K562 (cell line): ENCODE measurements at regions not wholly inside any gene's neighbourhood (a gene's known extent, or its start where the extent isn't known, plus 50 kb on each side); places are given as distances from the start of the nearest gene placed in this dataset.

Experiments
- ATAC-seq: fragments of 200-7000 bp; cut with Tn5 transposase; 3 replicates; pipeline ENCODE4 v1.9.1; 2020; ENCODE audit warnings: moderate library complexity
- BruUV-seq: library from RNA; stranded (reverse); fragments of 400-500 nt; replicated peaks from 2 replicates; lab custom pipeline; 2021; lab: Mats Ljungman, UMichigan
- CTCF ChIA-PET: fragments of 300-600 bp; formaldehyde crosslinking; extraction: SDS; loops from one replicate; lab custom pipeline; 2021; ENCODE audit warnings: low intra/inter-chr PET ratio; lab: Yijun Ruan, JAX
- POLR2A ChIA-PET: fragments of 300-600, 350-650 bp; sonication (Branson Sonifier 250); formaldehyde crosslinking; extraction: SDS; loops from one replicate; lab custom pipeline; 2021; ENCODE audit warnings: antibody characterized with exemption, inconsistent platforms; lab: Yijun Ruan, JAX
- DNase-seq, 4 experiments: peaks; one replicate each; pipeline versions ENCODE4 v3.0.0 to v3.0.0-alpha.2; 2011 to 2018; ENCODE audit warnings: low spot score in 3 of 4, mixed read lengths in 3 of 4; ENCODE audit errors: extremely low read depth in 1 of 4
- FAIRE-seq: peaks from 2 replicates; lab custom pipeline; 2011; peaks lifted over from hg19 to GRCh38; lab: Jason Lieb, UNC
- H2AFZ ChIP-seq: 2 replicates; pipeline ENCODE4 v1.6.0; 2011; ENCODE audit warnings: low read depth, low read length, control low read depth, inconsistent platforms
- H3K27ac ChIP-seq: fragments of 200-600 bp; 3 replicates; pipeline ENCODE4 v1.8.0; 2011; ENCODE audit warnings: low read depth, mild to moderate bottlenecking, control low read depth, inconsistent platforms, low read length, moderate library complexity, mixed read lengths; ENCODE audit errors: extremely low read depth
- H3K27me3 ChIP-seq, 2 experiments: fragments of 300-600 bp in 1 of 2; 2 replicates in 1 of 2; 3 replicates in 1 of 2; pipeline versions ENCODE4 v1.6.0 to v1.8.0; 2011; ENCODE audit warnings: inconsistent platforms in 2 of 2, low read length in 2 of 2, mild to moderate bottlenecking in 1 of 2, mixed read lengths in 1 of 2, moderate library complexity in 1 of 2; ENCODE audit not compliant: control insufficient read depth in 2 of 2, insufficient read depth in 2 of 2
- H3K36me3 ChIP-seq: fragments of 300-600 bp; 3 replicates; pipeline ENCODE4 v1.8.0; 2011; ENCODE audit warnings: mild to moderate bottlenecking, low read length, inconsistent platforms; ENCODE audit not compliant: control insufficient read depth, insufficient read depth
- H3K4me1 ChIP-seq, 2 experiments: fragments of 200-600 bp in 1 of 2; replicated peaks in 1 of 2; 2 replicates in 1 of 2; 3 replicates in 1 of 2; pipeline versions ENCODE4 v1.5.1 to v1.8.0; 2011; ENCODE audit warnings: inconsistent platforms in 2 of 2, low read length in 2 of 2, mild to moderate bottlenecking in 1 of 2, mixed read lengths in 1 of 2, moderate library complexity in 1 of 2; ENCODE audit not compliant: control insufficient read depth in 2 of 2, insufficient read depth in 2 of 2
- H3K4me2 ChIP-seq: 2 replicates; pipeline ENCODE4 v1.6.1; 2011; ENCODE audit warnings: low read length, control low read depth, inconsistent platforms, mixed read lengths; ENCODE audit not compliant: insufficient read depth
- H3K4me3 ChIP-seq: fragments of 200-600 bp; sonication (generic), shearing (Covaris generic); 2 replicates; pipeline ENCODE4 v1.5.1; 2016; ENCODE audit warnings: control low read depth, inconsistent platforms
- H3K79me2 ChIP-seq: fragments of 200-600 bp; 3 replicates; pipeline ENCODE4 v1.8.0; 2011; ENCODE audit warnings: low read length, inconsistent platforms; ENCODE audit not compliant: control insufficient read depth, insufficient read depth
- H3K9ac ChIP-seq, 2 experiments: 2 replicates each; pipeline versions ENCODE4 v1.6.0 to v1.6.1; 2011; ENCODE audit warnings: low read depth in 2 of 2, low read length in 2 of 2, control low read depth in 1 of 2, inconsistent platforms in 1 of 2, mild to moderate bottlenecking in 1 of 2, mixed read lengths in 1 of 2; ENCODE audit not compliant: insufficient read depth in 1 of 2
- H3K9me1 ChIP-seq: one replicate; pipeline ENCODE4 v1.6.0; 2011; ENCODE audit warnings: inconsistent platforms, mild to moderate bottlenecking, low read length, moderate library complexity; ENCODE audit not compliant: control insufficient read depth, insufficient read depth
- H3K9me3 ChIP-seq: replicated peaks from 2 replicates; pipeline ENCODE4 v1.5.1; 2011; ENCODE audit warnings: low read depth, low read length, inconsistent platforms; ENCODE audit not compliant: control insufficient read depth, insufficient read depth
- H4K20me1 ChIP-seq: replicated peaks from 2 replicates; pipeline ENCODE4 v1.6.1; 2011; ENCODE audit warnings: low read length, inconsistent platforms, mixed read lengths; ENCODE audit not compliant: control insufficient read depth, insufficient read depth
- ARNT ChIP-seq, 2 experiments: fragments of 450-650 bp; IDR thresholded peaks; 2 replicates each; pipeline ENCODE4 v1.6.1; 2016; ENCODE audit warnings: mild to moderate bottlenecking in 1 of 2
- CBFA2T2 ChIP-seq: fragments of 450-650 bp; conservative IDR thresholded peaks from 2 replicates; pipeline ENCODE4 v1.6.1; 2017; ENCODE audit warnings: mild to moderate bottlenecking
- CREM ChIP-seq: IDR thresholded peaks from 2 replicates; pipeline ENCODE4 v1.6.1; 2014; ENCODE audit warnings: antibody characterized with exemption, low read depth
- CXXC5 ChIP-seq: fragments of 250-450 bp; sonication (Bioruptor Pico); IDR thresholded peaks from 2 replicates; pipeline ENCODE4 v1.8.0; 2022; ENCODE audit warnings: inconsistent platforms, mild to moderate bottlenecking, moderate library complexity
- DPF2 ChIP-seq: fragments of 450-650 bp; IDR thresholded peaks from 2 replicates; pipeline ENCODE4 v1.6.1; 2016
- ETS1 ChIP-seq: conservative IDR thresholded peaks from 2 replicates; pipeline ENCODE4 v1.6.1; 2011; ENCODE audit warnings: low read depth, mild to moderate bottlenecking, low read length; ENCODE audit not compliant: control insufficient read depth
- FUS ChIP-seq: fragments of 200-400 bp; formaldehyde crosslinking; optimal IDR thresholded peaks from 2 replicates; pipeline ENCODE3; 2017; ENCODE audit warnings: low read depth, low read length
- HNRNPH1 ChIP-seq: fragments of 200-400 bp; formaldehyde crosslinking; optimal IDR thresholded peaks from 2 replicates; pipeline ENCODE3; 2017; ENCODE audit warnings: low read depth, mild to moderate bottlenecking, low read length, moderate library complexity
- MCM5 ChIP-seq: fragments of 450-650 bp; IDR thresholded peaks from 2 replicates; pipeline ENCODE4 v1.6.1; 2016; ENCODE audit warnings: low read depth
- MEIS2 ChIP-seq: fragments of 450-650 bp; IDR thresholded peaks from 2 replicates; pipeline ENCODE4 v1.6.1; 2014; ENCODE audit warnings: mild to moderate bottlenecking; ENCODE audit not compliant: partially characterized antibody
- NFRKB ChIP-seq: fragments of 450-650 bp; IDR thresholded peaks from 2 replicates; pipeline ENCODE4 v1.6.1; 2016; ENCODE audit warnings: low read depth
- NFYB ChIP-seq: IDR thresholded peaks from 2 replicates; pipeline ENCODE4 v1.6.1; 2011; ENCODE audit warnings: mild to moderate bottlenecking, moderate library complexity; ENCODE audit not compliant: insufficient read length; ENCODE audit errors: extremely low read depth
- PHF8 ChIP-seq: fragments of 200-600 bp; sonication (generic); IDR thresholded peaks from 2 replicates; pipeline ENCODE4 v1.6.1; 2012; ENCODE audit warnings: mixed run types, mild to moderate bottlenecking, inconsistent platforms, low read length, moderate library complexity, borderline replicate concordance
- TAF15 ChIP-seq: fragments of 200-400 bp; formaldehyde crosslinking; IDR thresholded peaks from 2 replicates; pipeline ENCODE4 v1.6.1; 2017; ENCODE audit warnings: mild to moderate bottlenecking, low read depth, low read length, moderate library complexity
- ZBTB11 ChIP-seq, 3 experiments: fragments of 200-800 bp in 1 of 3; fragments of 250-450 bp in 1 of 3; fragments of 450-650 bp in 1 of 3; sonication (Bioruptor Pico) in 1 of 3; sonication (Bioruptor generic) in 1 of 3; formaldehyde crosslinking in 1 of 3; IDR thresholded peaks; 2 replicates each; pipeline versions ENCODE4 v1.6.1 to v1.8.0; 2016 to 2022; ENCODE audit warnings: mild to moderate bottlenecking in 2 of 3, missing genetic modification characterization in 2 of 3, missing compliant biosample characterization in 1 of 3, moderate library complexity in 1 of 3
- ZNF584 ChIP-seq: fragments of 200-800 bp; sonication (Bioruptor generic); IDR thresholded peaks from 2 replicates; pipeline ENCODE4 v1.6.1; 2016; ENCODE audit warnings: low read depth, mild to moderate bottlenecking, missing genetic modification characterization, missing compliant biosample characterization
- ZNF668 ChIP-seq: fragments of 250-450 bp; sonication (Bioruptor Pico); IDR thresholded peaks from 2 replicates; pipeline ENCODE4 v1.8.0; 2022; ENCODE audit warnings: mild to moderate bottlenecking, inconsistent platforms
- WGBS: fragments of 100-300 bp; shearing (Covaris generic); methylation state at CpG from one replicate; pipeline ENCODE4 v1.1.6; 2016; ENCODE audit warnings: low coverage, mixed read lengths; ENCODE audit not compliant: insufficient coverage; ENCODE audit errors: missing lambda C conversion rate; 5-methylcytosine and 5-hydroxymethylcytosine counted together
- in situ Hi-C: fragments of 300-500 bp; cut with MboI; formaldehyde crosslinking; loops from 4 replicates; pipeline ENCODE4 v1.15.0; 2018; ENCODE audit warnings: inconsistent platforms, mixed read lengths
- intact Hi-C: fragments of 100-400 bp; cut with micrococcal nuclease; formaldehyde crosslinking; loops from 2 replicates; pipeline ENCODE4 v1.14.2; 2022

GRCh38 chr7:130913639-130914553 is 179.9 kb upstream of the KLF14 start:
- H4K20me1 ChIP-seq = no peaks in the 10 kb centered on the region
- H3K27ac ChIP-seq = peak overlapping the region; percentile 76; the same call in 1 of the 3 replicates
- H3K4me3 ChIP-seq = no peak overlapping the region; the same call in 1 of the 2 replicates
- POLR2A ChIA-PET = interaction anchor here (0.6 to 1.5 kb wide), 5 partner anchors 17 to 30 kb away, joined by 3 to 5 read pairs (median 4); no protein-coding TSS in a partner anchor
- H3K36me3 ChIP-seq = no peaks in the 10 kb centered on the region
- DNase-seq (no peak), FAIRE-seq (no peak), ATAC-seq (no peak)
- TSS peak; percentile 56 for BruUV-seq
- 46% methylated on average over 12 of the region's 12 CpGs for WGBS
- CTCF ChIA-PET = no interaction called here
- H3K4me2 ChIP-seq = peak overlapping the region; percentile 85
- intact Hi-C loops = loop anchor here (2.0 to 5.0 kb wide), 2 partner anchors 29 to 48 kb away; no protein-coding TSS in a partner anchor
- peak overlapping the region; percentile 75 to 89; a peak in 3 of 4 replicates for H3K9ac ChIP-seq
- no peaks in the 10 kb centered on the region for H3K9me3 ChIP-seq
- H3K4me1 ChIP-seq = peaks cover 17 to 70% of the 10 kb centered on the region in 2 experiments
- H2AFZ ChIP-seq = peak overlapping the region; percentile 93
- H3K9me1 ChIP-seq = no peaks in the 10 kb centered on the region
- H3K79me2 ChIP-seq = peaks cover 5% of the 10 kb centered on the region; the same call in 2 of the 3 replicates
- in situ Hi-C loops = no loop called here
- H3K27me3 ChIP-seq = no peaks in the 10 kb centered on the region
- TF ChIP-seq ZBTB11 (CRISPR knock-in tag; IDR thresholded peaks at IDR 0.05) (no peak), CXXC5 (CRISPR knock-in tag) (no peak), HNRNPH1 (no peak), MCM5 (no peak), ETS1 (no peak), NFYB (no peak), NFRKB (peak; percentile 24; the same call in 1 of the 2 replicates), MEIS2 (no peak), CBFA2T2 (0 out of 2 replicates have a peak, but pooled peaks have one; percentile 2), DPF2 (0 out of 2 replicates have a peak, but pooled peaks have one; percentile 10), PHF8 (no peak), TAF15 (no peak), ARNT (IDR thresholded peaks at IDR 0.05) (no peak), ZNF584 (CRISPR knock-in tag) (0 out of 2 replicates have a peak, but pooled peaks have one; percentile 6), FUS (no peak), ZNF668 (CRISPR knock-in tag) (no peak), CREM (no peak)
